ENCODE measurements at regions not wholly inside any gene's neighbourhood (a gene's known extent, or its start where the extent isn't known, plus 50 kb on each side); places are given as distances from the start of the nearest gene placed in this dataset.

DNA sequence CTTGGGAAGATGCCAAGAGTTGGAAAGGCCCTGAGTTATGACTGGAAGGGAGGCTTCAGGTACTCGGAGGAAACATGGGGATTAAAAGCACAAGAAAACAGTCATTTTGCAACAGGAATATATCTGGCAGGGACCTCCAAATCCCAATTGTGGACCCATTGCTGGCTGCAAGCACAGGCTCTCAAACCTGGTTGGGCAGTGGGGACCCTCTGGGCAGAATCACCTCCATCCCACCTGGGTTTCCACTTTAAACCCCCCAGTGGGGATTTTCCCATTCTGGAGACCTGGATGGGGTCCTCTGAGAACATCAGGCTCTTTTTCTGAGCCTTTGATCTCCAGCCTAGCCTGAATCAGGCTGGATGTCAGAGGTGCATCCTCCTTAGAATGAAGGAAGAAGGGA, 177.8 kb downstream of the ASMT start:
- ChIA-PET CTCF (no interaction called here), POLR2A (no interaction called here)
- Histone ChIP-seq H3K9me3 (ENCODE audit: control insufficient read depth, insufficient read depth, low read depth, low read length) (no peaks in the 10 kb centered on the region), H3K27ac (ENCODE audit: extremely low read depth, low read depth, low read length) (no peak overlapping the region), H3K4me3 (ENCODE audit: low read depth, low read length) (no peak overlapping the region), H3K36me3 (ENCODE audit: control insufficient read depth in 2 of 2, insufficient read depth in 1 of 2, low read length in 2 of 2) (no peaks in the 10 kb centered on the region; a peak in 1 of 3 replicates), H3K4me1 (ENCODE audit: control insufficient read depth, insufficient read depth, low read length) (no peaks in the 10 kb centered on the region)
- TF ChIP-seq, protein P1, sequence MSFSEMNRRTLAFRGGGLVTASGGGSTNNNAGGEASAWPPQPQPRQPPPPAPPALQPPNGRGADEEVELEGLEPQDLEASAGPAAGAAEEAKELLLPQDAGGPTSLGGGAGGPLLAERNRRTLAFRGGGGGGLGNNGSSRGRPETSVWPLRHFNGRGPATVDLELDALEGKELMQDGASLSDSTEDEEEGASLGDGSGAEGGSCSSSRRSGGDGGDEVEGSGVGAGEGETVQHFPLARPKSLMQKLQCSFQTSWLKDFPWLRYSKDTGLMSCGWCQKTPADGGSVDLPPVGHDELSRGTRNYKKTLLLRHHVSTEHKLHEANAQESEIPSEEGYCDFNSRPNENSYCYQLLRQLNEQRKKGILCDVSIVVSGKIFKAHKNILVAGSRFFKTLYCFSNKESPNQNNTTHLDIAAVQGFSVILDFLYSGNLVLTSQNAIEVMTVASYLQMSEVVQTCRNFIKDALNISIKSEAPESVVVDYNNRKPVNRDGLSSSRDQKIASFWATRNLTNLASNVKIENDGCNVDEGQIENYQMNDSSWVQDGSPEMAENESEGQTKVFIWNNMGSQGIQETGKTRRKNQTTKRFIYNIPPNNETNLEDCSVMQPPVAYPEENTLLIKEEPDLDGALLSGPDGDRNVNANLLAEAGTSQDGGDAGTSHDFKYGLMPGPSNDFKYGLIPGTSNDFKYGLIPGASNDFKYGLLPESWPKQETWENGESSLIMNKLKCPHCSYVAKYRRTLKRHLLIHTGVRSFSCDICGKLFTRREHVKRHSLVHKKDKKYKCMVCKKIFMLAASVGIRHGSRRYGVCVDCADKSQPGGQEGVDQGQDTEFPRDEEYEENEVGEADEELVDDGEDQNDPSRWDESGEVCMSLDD (tag by site-specific recombination; IDR thresholded peaks at IDR 0.05), result no peak
- TF ChIP-seq YY1 (tag by site-specific recombination; IDR thresholded peaks at IDR 0.05), result no peak
- TF ChIP-seq, protein P2, sequence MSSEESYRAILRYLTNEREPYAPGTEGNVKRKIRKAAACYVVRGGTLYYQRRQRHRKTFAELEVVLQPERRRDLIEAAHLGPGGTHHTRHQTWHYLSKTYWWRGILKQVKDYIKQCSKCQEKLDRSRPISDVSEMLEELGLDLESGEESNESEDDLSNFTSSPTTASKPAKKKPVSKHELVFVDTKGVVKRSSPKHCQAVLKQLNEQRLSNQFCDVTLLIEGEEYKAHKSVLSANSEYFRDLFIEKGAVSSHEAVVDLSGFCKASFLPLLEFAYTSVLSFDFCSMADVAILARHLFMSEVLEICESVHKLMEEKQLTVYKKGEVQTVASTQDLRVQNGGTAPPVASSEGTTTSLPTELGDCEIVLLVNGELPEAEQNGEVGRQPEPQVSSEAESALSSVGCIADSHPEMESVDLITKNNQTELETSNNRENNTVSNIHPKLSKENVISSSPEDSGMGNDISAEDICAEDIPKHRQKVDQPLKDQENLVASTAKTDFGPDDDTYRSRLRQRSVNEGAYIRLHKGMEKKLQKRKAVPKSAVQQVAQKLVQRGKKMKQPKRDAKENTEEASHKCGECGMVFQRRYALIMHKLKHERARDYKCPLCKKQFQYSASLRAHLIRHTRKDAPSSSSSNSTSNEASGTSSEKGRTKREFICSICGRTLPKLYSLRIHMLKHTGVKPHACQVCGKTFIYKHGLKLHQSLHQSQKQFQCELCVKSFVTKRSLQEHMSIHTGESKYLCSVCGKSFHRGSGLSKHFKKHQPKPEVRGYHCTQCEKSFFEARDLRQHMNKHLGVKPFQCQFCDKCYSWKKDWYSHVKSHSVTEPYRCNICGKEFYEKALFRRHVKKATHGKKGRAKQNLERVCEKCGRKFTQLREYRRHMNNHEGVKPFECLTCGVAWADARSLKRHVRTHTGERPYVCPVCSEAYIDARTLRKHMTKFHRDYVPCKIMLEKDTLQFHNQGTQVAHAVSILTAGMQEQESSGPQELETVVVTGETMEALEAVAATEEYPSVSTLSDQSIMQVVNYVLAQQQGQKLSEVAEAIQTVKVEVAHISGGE (tag by site-specific recombination; conservative IDR thresholded peaks at IDR 0.05; ENCODE audit: low read depth), result no peak
- TF ChIP-seq, protein P3, sequence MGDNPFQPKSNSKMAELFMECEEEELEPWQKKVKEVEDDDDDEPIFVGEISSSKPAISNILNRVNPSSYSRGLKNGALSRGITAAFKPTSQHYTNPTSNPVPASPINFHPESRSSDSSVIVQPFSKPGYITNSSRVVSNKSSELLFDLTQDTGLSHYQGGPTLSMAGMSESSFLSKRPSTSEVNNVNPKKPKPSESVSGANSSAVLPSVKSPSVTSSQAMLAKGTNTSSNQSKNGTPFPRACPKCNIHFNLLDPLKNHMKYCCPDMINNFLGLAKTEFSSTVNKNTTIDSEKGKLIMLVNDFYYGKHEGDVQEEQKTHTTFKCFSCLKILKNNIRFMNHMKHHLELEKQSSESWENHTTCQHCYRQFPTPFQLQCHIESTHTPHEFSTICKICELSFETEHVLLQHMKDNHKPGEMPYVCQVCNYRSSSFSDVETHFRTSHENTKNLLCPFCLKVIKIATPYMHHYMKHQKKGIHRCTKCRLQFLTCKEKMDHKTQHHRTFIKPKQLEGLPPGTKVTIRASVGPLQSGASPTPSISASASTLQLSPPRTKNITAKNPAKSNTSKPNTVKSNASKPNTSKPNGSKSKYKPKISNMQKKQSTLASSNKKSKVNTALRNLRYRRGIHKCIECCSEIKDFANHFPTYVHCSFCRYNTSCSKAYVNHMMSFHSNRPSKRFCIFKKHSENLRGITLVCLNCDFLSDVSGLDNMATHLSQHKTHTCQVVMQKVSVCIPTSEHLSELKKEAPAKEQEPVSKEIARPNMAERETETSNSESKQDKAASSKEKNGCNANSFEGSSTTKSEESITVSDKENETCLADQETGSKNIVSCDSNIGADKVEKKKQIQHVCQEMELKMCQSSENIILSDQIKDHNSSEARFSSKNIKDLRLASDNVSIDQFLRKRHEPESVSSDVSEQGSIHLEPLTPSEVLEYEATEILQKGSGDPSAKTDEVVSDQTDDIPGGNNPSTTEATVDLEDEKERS (tag by site-specific recombination; IDR thresholded peaks at IDR 0.05), result no peak
- TF ChIP-seq, protein P4, sequence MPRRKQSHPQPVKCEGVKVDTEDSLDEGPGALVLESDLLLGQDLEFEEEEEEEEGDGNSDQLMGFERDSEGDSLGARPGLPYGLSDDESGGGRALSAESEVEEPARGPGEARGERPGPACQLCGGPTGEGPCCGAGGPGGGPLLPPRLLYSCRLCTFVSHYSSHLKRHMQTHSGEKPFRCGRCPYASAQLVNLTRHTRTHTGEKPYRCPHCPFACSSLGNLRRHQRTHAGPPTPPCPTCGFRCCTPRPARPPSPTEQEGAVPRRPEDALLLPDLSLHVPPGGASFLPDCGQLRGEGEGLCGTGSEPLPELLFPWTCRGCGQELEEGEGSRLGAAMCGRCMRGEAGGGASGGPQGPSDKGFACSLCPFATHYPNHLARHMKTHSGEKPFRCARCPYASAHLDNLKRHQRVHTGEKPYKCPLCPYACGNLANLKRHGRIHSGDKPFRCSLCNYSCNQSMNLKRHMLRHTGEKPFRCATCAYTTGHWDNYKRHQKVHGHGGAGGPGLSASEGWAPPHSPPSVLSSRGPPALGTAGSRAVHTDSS (tag by site-specific recombination; IDR thresholded peaks at IDR 0.05), result no peak
- no peak for TF ChIP-seq ZNF501 (tag by site-specific recombination; IDR thresholded peaks at IDR 0.05)
- TF ChIP-seq ZSCAN23 (tag by site-specific recombination; IDR thresholded peaks at IDR 0.05), result no peak

DNA sequence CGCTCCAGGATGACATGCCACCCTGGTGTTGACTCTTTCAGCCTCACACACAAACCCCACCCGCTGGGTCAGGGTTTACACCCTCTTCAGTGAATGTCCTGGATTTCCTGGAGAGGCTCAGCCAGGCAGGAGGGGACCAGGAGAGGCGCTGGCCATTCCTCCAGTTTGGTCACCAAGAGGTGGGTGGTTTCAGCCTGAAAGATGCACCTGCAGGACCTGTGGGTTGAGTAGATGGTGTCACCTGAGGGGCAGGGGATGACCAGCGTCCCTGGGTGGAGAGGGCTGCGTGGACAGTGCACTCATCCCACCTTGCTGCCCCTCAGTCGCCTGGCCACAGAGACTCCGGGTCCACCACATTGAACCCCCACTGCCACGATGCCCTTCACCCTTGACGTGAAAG, 179.7 kb downstream of the ASMT start:
- ChIA-PET POLR2A (no interaction called here), CTCF (no interaction called here)
- no peaks in the 10 kb centered on the region for H3K4me1 ChIP-seq (ENCODE audit: control insufficient read depth, insufficient read depth, low read length)
- no peak overlapping the region for H3K27ac ChIP-seq (ENCODE audit: extremely low read depth, low read depth, low read length)
- no peak overlapping the region for H3K4me3 ChIP-seq (ENCODE audit: low read depth, low read length)
- no peak for TF ChIP-seq ZNF707 (tag by site-specific recombination; IDR thresholded peaks at IDR 0.05)
- no peak for TF ChIP-seq ZNF785 (tag by site-specific recombination; IDR thresholded peaks at IDR 0.05)
- TF ChIP-seq, protein P5, sequence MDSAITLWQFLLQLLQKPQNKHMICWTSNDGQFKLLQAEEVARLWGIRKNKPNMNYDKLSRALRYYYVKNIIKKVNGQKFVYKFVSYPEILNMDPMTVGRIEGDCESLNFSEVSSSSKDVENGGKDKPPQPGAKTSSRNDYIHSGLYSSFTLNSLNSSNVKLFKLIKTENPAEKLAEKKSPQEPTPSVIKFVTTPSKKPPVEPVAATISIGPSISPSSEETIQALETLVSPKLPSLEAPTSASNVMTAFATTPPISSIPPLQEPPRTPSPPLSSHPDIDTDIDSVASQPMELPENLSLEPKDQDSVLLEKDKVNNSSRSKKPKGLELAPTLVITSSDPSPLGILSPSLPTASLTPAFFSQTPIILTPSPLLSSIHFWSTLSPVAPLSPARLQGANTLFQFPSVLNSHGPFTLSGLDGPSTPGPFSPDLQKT (IDR thresholded peaks at IDR 0.05; ENCODE audit: borderline replicate concordance, low read depth, low read length), result no peak
- TF ChIP-seq, protein P3 (tag by site-specific recombination; IDR thresholded peaks at IDR 0.05), result no peak
- TF ChIP-seq ZSCAN30 (tag by site-specific recombination; IDR thresholded peaks at IDR 0.05), result no peak
- H3K36me3 ChIP-seq (ENCODE audit: control insufficient read depth in 2 of 2, insufficient read depth in 1 of 2, low read length in 2 of 2), result no peaks in the 10 kb centered on the region; a peak in 1 of 3 replicates
- no peaks in the 10 kb centered on the region for H3K9me3 ChIP-seq (ENCODE audit: control insufficient read depth, insufficient read depth, low read depth, low read length)
